ENCODE measurements at regions not wholly inside any gene's neighbourhood (a gene's known extent, or its start where the extent isn't known, plus 50 kb on each side); places are given as distances from the start of the nearest gene placed in this dataset.
"Not testable (repeated sequence)": the region's sequence is repeated elsewhere in the genome, so short reads cannot be mapped to it uniquely, and the experiment has no call there.

GRCh38 chr2:118604811-118605210, 242.6 kb downstream of the EN1 start:
- no peak for DNase-seq

- no peak for DNase-seq
These were observed 243.1 kb downstream of the EN1 start for GRCh38 chr2:118604371-118604770.

- DNase-seq = no peak
These were observed 248.3 kb downstream of the EN1 start for GRCh38 chr2:118599141-118599540.

- DNase-seq = no peak
These were observed 250.8 kb downstream of the EN1 start for GRCh38 chr2:118596620-118597019.

- no peak for DNase-seq
These were observed 254.2 kb downstream of the EN1 start for GRCh38 chr2:118593257-118593656.

GRCh38 chr2:118591223-118591622, 256.2 kb downstream of the EN1 start:
- DNase-seq = no peak

- no peak for DNase-seq
These were observed 257.7 kb downstream of the EN1 start for GRCh38 chr2:118589721-118590120.

- no peak for DNase-seq
These were observed 258.6 kb downstream of the EN1 start for GRCh38 chr2:118588850-118589249.

GRCh38 chr2:118586312-118586711, 261.1 kb downstream of the EN1 start:
- no peak for DNase-seq

- no peak for DNase-seq
These were observed 262.6 kb downstream of the EN1 start for GRCh38 chr2:118584877-118585276.

- DNase-seq = no peak
These were observed 263.2 kb downstream of the EN1 start for GRCh38 chr2:118584062-118584749.

- DNase-seq = no peak
These were observed 265.4 kb downstream of the EN1 start for GRCh38 chr2:118582058-118582457.

- no peak for DNase-seq
These were observed 266.8 kb downstream of the EN1 start for GRCh38 chr2:118580651-118581050.

- DNase-seq = no peak
These were observed 267.3 kb downstream of the EN1 start for GRCh38 chr2:118580107-118580506.

- no peak for DNase-seq
These were observed 270.2 kb downstream of the EN1 start for GRCh38 chr2:118577202-118577601.

- no peak for DNase-seq
These were observed 271.2 kb downstream of the EN1 start for GRCh38 chr2:118576109-118576855.

- not testable (repeated sequence) for DNase-seq
These were observed 275.1 kb downstream of the EN1 start for GRCh38 chr2:118572380-118572779.

- DNase-seq = no peak
These were observed 277.4 kb downstream of the EN1 start for GRCh38 chr2:118569876-118570535.

- no peak for DNase-seq
These were observed 278.7 kb downstream of the EN1 start for GRCh38 chr2:118568700-118569099.

- no peak for DNase-seq
These were observed 281.5 kb downstream of the EN1 start for GRCh38 chr2:118565786-118566540.

GRCh38 chr2:118565301-118565700, 282.1 kb downstream of the EN1 start:
- DNase-seq = no peak

- no peak for DNase-seq
These were observed 285.3 kb downstream of the EN1 start for GRCh38 chr2:118562144-118562543.

- no peak for DNase-seq
These were observed 288.6 kb downstream of the EN1 start for GRCh38 chr2:118558846-118559245.
